ENCODE measurements at regions not wholly inside any gene's neighbourhood (a gene's known extent, or its start where the extent isn't known, plus 50 kb on each side); places are given as distances from the start of the nearest gene placed in this dataset.

DNA sequence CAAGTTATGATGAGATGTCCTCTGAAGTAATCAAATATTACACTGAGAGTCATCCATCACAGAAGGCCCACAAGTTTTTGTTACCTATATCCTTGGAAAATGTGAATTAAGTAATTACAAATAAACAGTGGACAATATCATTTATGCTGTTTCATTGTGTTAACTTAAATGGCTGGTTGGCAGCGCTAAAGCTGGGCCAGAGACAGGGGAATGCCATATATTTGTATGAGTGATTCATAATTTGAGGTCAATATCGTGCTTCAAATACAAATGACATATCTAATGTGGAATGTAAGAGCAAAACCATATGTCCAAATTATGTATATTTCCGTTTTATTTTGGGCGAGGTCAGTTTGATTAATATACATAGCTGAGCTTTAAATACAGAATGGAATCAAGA, 1556.2 kb downstream of the SLITRK5 start:
- TF ChIP-seq, protein P1, sequence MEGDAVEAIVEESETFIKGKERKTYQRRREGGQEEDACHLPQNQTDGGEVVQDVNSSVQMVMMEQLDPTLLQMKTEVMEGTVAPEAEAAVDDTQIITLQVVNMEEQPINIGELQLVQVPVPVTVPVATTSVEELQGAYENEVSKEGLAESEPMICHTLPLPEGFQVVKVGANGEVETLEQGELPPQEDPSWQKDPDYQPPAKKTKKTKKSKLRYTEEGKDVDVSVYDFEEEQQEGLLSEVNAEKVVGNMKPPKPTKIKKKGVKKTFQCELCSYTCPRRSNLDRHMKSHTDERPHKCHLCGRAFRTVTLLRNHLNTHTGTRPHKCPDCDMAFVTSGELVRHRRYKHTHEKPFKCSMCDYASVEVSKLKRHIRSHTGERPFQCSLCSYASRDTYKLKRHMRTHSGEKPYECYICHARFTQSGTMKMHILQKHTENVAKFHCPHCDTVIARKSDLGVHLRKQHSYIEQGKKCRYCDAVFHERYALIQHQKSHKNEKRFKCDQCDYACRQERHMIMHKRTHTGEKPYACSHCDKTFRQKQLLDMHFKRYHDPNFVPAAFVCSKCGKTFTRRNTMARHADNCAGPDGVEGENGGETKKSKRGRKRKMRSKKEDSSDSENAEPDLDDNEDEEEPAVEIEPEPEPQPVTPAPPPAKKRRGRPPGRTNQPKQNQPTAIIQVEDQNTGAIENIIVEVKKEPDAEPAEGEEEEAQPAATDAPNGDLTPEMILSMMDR (IDR thresholded peaks at IDR 0.05) = no peak
- TF ChIP-seq POLR2A (IDR thresholded peaks at IDR 0.05) (no peak), POLR2AphosphoS5 (IDR thresholded peaks at IDR 0.05) (no peak)
